ENCODE measurements at regions not wholly inside any gene's neighbourhood (a gene's known extent, or its start where the extent isn't known, plus 50 kb on each side); places are given as distances from the start of the nearest gene placed in this dataset.

DNA sequence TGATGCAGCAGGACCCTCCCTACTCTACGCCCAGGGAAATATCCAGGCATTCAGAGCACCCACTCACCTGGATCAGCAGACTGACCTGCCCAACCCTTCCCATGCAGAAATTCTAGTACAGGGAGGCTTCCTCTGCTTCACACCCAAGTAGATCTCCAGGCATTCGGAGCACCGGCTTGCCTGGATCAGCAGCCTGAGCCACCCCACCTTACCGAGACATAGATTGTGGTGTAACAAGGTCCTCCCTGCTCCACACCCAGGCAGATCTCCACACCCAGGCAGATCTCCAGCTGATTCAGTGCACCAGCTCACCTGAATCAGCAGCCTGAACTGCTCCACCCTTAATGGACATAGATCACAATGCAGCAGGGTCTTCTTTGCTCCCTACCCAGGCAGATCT lies 215.1 kb upstream of the CPEB2 start:
- no peak overlapping the region for H3K4me3 Mint-ChIP-seq
- no peak overlapping the region for H3K4me2 ChIP-seq
- TF ChIP-seq EZH2 (IDR thresholded peaks at IDR 0.05) = no peak
- TF ChIP-seq CTCF (IDR thresholded peaks at IDR 0.05) = no peak
- no peak for TF ChIP-seq EZH2phosphoT487 (IDR thresholded peaks at IDR 0.05)
- peaks cover 22% of the 10 kb centered on the region for H3K9me3 Mint-ChIP-seq
- no peak overlapping the region for H3K27ac Mint-ChIP-seq
- H3K4me1 Mint-ChIP-seq = peaks cover 3% of the 10 kb centered on the region
- H3K9ac ChIP-seq = no peak overlapping the region
- H3K36me3 Mint-ChIP-seq = no peaks in the 10 kb centered on the region
- H3K9me3 ChIP-seq (ENCODE audit: low read depth) = peaks cover 7% of the 10 kb centered on the region
- H3K27me3 Mint-ChIP-seq (ENCODE audit: insufficient read depth, low read depth) = peaks cover 6% of the 10 kb centered on the region
- no peaks in the 10 kb centered on the region for H3F3A ChIP-seq (ENCODE audit: low read depth)
- H4K20me1 ChIP-seq (ENCODE audit: low read depth) = no peaks in the 10 kb centered on the region
- no peaks in the 10 kb centered on the region for H3K27me3 ChIP-seq
- H3K4me3 ChIP-seq = no peak overlapping the region
- no peaks in the 10 kb centered on the region for H3K79me2 ChIP-seq (ENCODE audit: low read depth)
- H2AFZ ChIP-seq (replicated peaks) = no peak overlapping the region
- H3K36me3 ChIP-seq = no peaks in the 10 kb centered on the region
- H3K4me1 ChIP-seq = no peaks in the 10 kb centered on the region
- no peak overlapping the region for H3K27ac ChIP-seq
- no peak for DNase-seq (ENCODE audit: low spot score)

- peaks cover 22% of the 10 kb centered on the region for H3K9me3 Mint-ChIP-seq
These were observed 214.4 kb upstream of the CPEB2 start for GRCh38 chr4:14787894-14788293.

GRCh38 chr4:14790494-14790893 lies 211.8 kb upstream of the CPEB2 start:
- Histone ChIP-seq H3K9me3 (ENCODE audit: low read depth) (peaks cover 7% of the 10 kb centered on the region), H4K20me1 (ENCODE audit: low read depth) (no peaks in the 10 kb centered on the region), H3K27ac (no peak overlapping the region), H3K36me3 (no peaks in the 10 kb centered on the region), H3K27me3 (no peaks in the 10 kb centered on the region), H3K79me2 (ENCODE audit: low read depth) (no peaks in the 10 kb centered on the region), H3F3A (ENCODE audit: low read depth) (no peaks in the 10 kb centered on the region), H3K4me1 (no peaks in the 10 kb centered on the region), H3K4me2 (no peak overlapping the region), H2AFZ (replicated peaks) (no peak overlapping the region), H3K9ac (no peak overlapping the region), H3K4me3 (no peak overlapping the region)
- no peak for TF ChIP-seq CTCF (IDR thresholded peaks at IDR 0.05)
- TF ChIP-seq EZH2 (IDR thresholded peaks at IDR 0.05) = no peak
- TF ChIP-seq EZH2phosphoT487 (IDR thresholded peaks at IDR 0.05) = no peak
- Mint-ChIP-seq H3K4me1 (no peaks in the 10 kb centered on the region), H3K4me3 (no peak overlapping the region), H3K27me3 (ENCODE audit: insufficient read depth, low read depth) (peaks cover 5% of the 10 kb centered on the region), H3K36me3 (no peaks in the 10 kb centered on the region), H3K27ac (no peak overlapping the region), H3K9me3 (peaks cover 25% of the 10 kb centered on the region)
- DNase-seq (ENCODE audit: low spot score) = no peak

More at GRCh38 chr4:14787894-14788293, 214.4 kb upstream of the CPEB2 start:
- Histone ChIP-seq H3K4me3 (no peak overlapping the region), H3K36me3 (no peaks in the 10 kb centered on the region), H3F3A (ENCODE audit: low read depth) (no peaks in the 10 kb centered on the region), H3K27me3 (no peaks in the 10 kb centered on the region), H3K4me1 (no peaks in the 10 kb centered on the region), H3K27ac (no peak overlapping the region), H3K9me3 (ENCODE audit: low read depth) (peaks cover 7% of the 10 kb centered on the region), H3K9ac (no peak overlapping the region), H4K20me1 (ENCODE audit: low read depth) (no peaks in the 10 kb centered on the region), H2AFZ (replicated peaks) (no peak overlapping the region), H3K4me2 (no peak overlapping the region), H3K79me2 (ENCODE audit: low read depth) (no peaks in the 10 kb centered on the region)
- Mint-ChIP-seq H3K4me1 (peaks cover 3% of the 10 kb centered on the region), H3K27ac (no peak overlapping the region), H3K4me3 (no peak overlapping the region), H3K27me3 (ENCODE audit: insufficient read depth, low read depth) (peaks cover 6% of the 10 kb centered on the region), H3K36me3 (no peaks in the 10 kb centered on the region)
- TF ChIP-seq CTCF (IDR thresholded peaks at IDR 0.05) = peak; percentile 53
- TF ChIP-seq EZH2 (IDR thresholded peaks at IDR 0.05) = no peak
- no peak for DNase-seq (ENCODE audit: low spot score)
